ENCODE measurements at regions not wholly inside any gene's neighbourhood (a gene's known extent, or its start where the extent isn't known, plus 50 kb on each side); places are given as distances from the start of the nearest gene placed in this dataset.
"Not testable (repeated sequence)": the region's sequence is repeated elsewhere in the genome, so short reads cannot be mapped to it uniquely, and the experiment has no call there.

DNA sequence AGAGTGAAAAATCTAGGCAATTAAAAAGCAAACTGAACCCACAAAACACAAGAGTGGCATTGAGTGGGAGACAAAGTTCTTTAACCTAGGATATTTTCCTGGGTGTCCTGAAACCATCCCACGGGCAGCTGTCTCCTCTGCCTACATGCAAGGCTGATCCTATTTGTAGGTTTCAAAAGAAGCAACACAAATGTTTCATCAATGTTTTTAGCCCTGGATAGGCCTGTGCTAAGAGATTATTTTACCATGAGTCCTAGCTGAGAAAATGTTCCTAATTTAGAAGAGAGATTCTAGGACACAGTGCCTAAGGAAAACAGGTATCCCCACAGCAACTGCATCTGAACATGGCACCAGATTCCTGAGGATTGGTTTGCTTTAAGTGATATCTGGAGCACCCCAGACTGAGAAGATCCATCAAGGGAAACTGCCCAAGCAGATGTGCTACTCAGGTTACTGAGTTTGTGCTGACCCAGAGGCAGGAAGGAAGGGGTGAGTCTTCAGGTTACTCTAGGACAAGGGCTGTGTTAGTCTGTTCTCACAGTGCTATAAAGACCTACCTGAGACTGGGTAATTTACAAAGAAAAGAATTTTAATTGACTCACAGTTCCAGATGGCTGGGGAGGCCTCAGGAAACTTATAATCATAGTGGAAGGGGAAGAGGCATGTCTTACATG lies 111.6 kb upstream of the UST start:
- no peaks in the 10 kb centered on the region for H3K27me3 ChIP-seq
- TF ChIP-seq POLR2AphosphoS5 (IDR thresholded peaks at IDR 0.05): no peak
- TF ChIP-seq EP300 (IDR thresholded peaks at IDR 0.05): no peak
- TF ChIP-seq POLR2A (IDR thresholded peaks at IDR 0.05): no peak
- intact Hi-C loops (cut with DNase I; ENCODE audit: low total_unique reads): no loop called here
- 92 to 100% (median 97%) methylated on average over 1 of the region's 1 CpG for WGBS, 5 donors
- H3K36me3 ChIP-seq: no peaks in the 10 kb centered on the region
- H3K27ac ChIP-seq: no peak overlapping the region
- DNase-seq: no peak
- no peaks in the 10 kb centered on the region for H3K9me3 ChIP-seq
- H3K4me1 ChIP-seq: peaks cover 0 to 4% (median 0%) of the 10 kb centered on the region in 4 donors
- no peak overlapping the region for H3K4me3 ChIP-seq

DNA sequence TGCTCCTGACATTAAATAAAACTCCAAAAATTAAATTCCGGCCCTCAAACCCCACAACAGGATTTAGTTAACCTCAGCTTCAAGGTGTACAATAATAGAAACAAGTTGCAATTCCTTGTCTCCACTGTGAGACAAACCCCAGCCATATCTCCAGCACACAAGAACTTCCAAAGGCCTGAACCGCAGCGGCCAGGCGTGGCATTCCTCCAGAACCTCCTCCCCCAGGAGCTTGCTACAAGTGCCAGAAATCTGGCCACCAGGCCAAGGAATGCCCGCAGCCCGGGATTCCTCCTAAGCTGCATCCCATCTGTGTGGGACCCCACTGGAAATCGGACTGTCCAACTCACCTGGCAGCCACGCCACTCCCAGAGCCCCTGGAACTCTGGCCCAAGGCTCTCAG lies 105.0 kb upstream of the UST start:
- intact Hi-C loops (cut with DNase I; ENCODE audit: low total_unique reads); H3K4me3 ChIP-seq; H3K27me3 ChIP-seq; DNase-seq; H3K27ac ChIP-seq; H3K36me3 ChIP-seq; H3K4me1 ChIP-seq; H3K9me3 ChIP-seq: not testable (repeated sequence)
- 75 to 95% (median 89%) methylated on average over 8 of the region's 8 CpGs for WGBS, 5 donors

DNA sequence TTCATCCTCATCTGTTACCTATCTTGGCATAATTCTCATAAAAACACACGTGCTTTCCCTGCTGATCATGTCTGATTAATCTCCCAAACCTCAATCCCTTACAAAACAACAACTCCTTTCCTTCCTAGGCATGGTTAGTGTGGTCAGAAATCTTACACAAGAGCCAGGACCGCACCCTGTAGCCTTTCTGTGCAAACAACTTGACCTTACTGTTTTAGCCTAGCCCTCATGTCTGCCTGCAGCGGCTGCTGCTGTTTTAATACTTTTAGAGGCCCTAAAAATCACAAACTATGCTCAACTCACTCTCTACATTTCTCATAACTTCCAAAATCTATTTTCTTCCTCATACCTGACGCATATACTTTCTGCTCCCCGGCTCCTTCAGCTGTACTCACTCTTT lies 103.6 kb upstream of the UST start:
- intact Hi-C loops (cut with DNase I; ENCODE audit: low total_unique reads): not testable (repeated sequence)

DNA sequence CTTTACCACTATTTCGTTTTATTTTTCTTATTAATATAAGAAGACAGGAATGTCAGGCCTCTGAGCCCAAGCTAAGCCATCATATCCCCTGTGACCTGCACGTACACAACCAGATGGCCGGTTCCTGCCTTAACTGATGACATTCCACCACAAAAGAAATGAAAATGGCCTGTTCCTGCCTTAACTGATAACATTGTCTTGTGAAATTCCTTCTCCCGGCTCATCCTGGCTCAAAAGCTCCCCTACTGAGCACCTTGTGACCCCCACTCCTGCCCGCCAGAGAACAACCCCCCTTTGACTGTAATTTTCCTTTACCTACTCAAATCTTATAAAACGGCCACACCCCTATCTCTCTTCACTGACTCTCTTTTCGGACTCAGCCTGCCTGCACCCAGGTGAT lies 101.8 kb upstream of the UST start:
- H3K9me3 ChIP-seq; H3K36me3 ChIP-seq; intact Hi-C loops (cut with DNase I; ENCODE audit: low total_unique reads); DNase-seq; H3K4me3 ChIP-seq; H3K27me3 ChIP-seq; H3K27ac ChIP-seq; H3K4me1 ChIP-seq: not testable (repeated sequence)
- 68 to 83% (median 74%) methylated on average over 7 of the region's 7 CpGs for WGBS, 5 donors

More for the DNA sequence above, 103.6 kb upstream of the UST start:
- H3K9me3 ChIP-seq, H3K36me3 ChIP-seq, H3K27ac ChIP-seq, H3K27me3 ChIP-seq, H3K4me1 ChIP-seq, H3K4me3 ChIP-seq, DNase-seq: not testable (repeated sequence)
- WGBS, 5 donors: 33 to 70% (median 53%) methylated on average over 3 to 5 of the region's 5 CpGs

DNA sequence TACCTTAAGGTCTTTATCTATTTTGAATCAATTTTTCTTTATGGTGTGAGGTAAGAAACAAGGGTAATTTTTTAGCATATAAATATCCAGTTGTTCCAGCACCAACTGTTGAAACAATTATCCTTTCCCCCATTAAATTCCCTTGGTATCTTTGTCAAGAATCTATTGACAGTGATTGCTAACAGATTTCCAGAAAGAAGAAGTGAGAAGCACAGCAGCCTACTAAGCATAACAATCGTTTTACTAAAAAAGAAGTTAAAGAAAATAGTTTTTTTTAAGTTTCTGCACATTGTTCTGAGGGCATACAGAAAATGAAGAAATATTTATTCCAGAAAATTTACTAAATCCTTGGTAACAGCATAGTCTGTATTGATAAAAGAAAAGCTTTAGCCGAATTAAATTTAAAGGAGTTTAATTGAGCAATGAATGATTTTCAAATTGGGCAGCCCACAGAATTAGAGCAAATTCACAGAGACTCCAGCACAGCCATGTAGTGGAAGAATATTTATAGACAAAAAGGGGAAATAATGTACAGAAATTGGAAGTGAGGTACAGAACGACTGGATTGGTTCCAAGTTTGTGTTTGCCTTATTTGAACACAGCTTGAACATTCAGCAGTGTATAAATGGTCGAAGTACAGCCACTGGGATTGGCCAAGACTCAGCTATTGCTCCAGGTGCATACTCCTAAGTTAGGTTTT lies 97.9 kb upstream of the UST start:
- TF ChIP-seq EP300 (IDR thresholded peaks at IDR 0.05): no peak
- TF ChIP-seq POLR2A (IDR thresholded peaks at IDR 0.05): no peak
- TF ChIP-seq POLR2AphosphoS5 (IDR thresholded peaks at IDR 0.05): no peak
- TF ChIP-seq, protein P1, sequence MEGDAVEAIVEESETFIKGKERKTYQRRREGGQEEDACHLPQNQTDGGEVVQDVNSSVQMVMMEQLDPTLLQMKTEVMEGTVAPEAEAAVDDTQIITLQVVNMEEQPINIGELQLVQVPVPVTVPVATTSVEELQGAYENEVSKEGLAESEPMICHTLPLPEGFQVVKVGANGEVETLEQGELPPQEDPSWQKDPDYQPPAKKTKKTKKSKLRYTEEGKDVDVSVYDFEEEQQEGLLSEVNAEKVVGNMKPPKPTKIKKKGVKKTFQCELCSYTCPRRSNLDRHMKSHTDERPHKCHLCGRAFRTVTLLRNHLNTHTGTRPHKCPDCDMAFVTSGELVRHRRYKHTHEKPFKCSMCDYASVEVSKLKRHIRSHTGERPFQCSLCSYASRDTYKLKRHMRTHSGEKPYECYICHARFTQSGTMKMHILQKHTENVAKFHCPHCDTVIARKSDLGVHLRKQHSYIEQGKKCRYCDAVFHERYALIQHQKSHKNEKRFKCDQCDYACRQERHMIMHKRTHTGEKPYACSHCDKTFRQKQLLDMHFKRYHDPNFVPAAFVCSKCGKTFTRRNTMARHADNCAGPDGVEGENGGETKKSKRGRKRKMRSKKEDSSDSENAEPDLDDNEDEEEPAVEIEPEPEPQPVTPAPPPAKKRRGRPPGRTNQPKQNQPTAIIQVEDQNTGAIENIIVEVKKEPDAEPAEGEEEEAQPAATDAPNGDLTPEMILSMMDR (IDR thresholded peaks at IDR 0.05): no peak
- no peak overlapping the region for H3K4me3 ChIP-seq
- peaks cover 0 to 13% (median 3%) of the 10 kb centered on the region in 4 donors for H3K4me1 ChIP-seq
- intact Hi-C loops (cut with DNase I; ENCODE audit: low total_unique reads): no loop called here
- no peaks in the 10 kb centered on the region for H3K27me3 ChIP-seq
- H3K27ac ChIP-seq: no peak overlapping the region
- no peaks in the 10 kb centered on the region for H3K9me3 ChIP-seq
- WGBS, 5 donors: 41 to 51% (median 44%) methylated on average over 4 of the region's 4 CpGs
- H3K36me3 ChIP-seq: no peaks in the 10 kb centered on the region
- peak in 1 of 2 donors; percentile 22 for DNase-seq

DNA sequence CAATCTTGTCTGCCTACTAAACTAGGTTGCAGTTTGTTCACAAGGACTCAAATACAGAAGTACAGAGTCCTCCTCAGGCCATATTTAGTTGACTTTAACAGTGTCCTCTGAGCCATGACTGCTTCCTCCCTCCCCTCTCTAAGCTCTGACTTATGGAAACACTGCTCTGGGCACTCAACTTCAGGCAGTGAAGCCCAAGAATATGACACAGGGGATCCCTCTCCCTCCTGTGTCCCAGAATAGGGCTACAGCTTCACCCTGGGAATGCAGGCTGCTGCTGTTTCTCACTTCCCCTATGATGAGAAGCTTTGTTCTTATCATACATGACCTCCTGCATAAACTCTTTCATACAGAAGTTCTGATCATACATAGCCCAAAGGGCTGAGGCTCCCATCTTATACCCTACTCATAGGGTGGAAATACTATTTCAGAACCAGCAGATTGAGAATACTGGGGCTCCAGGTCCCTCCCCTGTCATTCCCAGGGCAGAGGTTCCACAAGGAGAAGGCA lies 97.3 kb upstream of the UST start:
- intact Hi-C loops (cut with DNase I; ENCODE audit: low total_unique reads): no loop called here
- Histone ChIP-seq H3K36me3 (no peaks in the 10 kb centered on the region), H3K4me3 (no peak overlapping the region), H3K27ac (no peak overlapping the region), H3K9me3 (no peaks in the 10 kb centered on the region), H3K4me1 (peaks cover 0 to 13% (median 3%) of the 10 kb centered on the region in 4 donors), H3K27me3 (no peaks in the 10 kb centered on the region)
- no peak for DNase-seq
- TF ChIP-seq, protein P1 (IDR thresholded peaks at IDR 0.05): no peak
- no peak for TF ChIP-seq POLR2AphosphoS5 (IDR thresholded peaks at IDR 0.05)
- TF ChIP-seq POLR2A (IDR thresholded peaks at IDR 0.05): no peak
- no peak for TF ChIP-seq EP300 (IDR thresholded peaks at IDR 0.05)

All from stomach (tissue), 8 donors.